ENCODE measurements at regions not wholly inside any gene's neighbourhood (a gene's known extent, or its start where the extent isn't known, plus 50 kb on each side); places are given as distances from the start of the nearest gene placed in this dataset.

DNA sequence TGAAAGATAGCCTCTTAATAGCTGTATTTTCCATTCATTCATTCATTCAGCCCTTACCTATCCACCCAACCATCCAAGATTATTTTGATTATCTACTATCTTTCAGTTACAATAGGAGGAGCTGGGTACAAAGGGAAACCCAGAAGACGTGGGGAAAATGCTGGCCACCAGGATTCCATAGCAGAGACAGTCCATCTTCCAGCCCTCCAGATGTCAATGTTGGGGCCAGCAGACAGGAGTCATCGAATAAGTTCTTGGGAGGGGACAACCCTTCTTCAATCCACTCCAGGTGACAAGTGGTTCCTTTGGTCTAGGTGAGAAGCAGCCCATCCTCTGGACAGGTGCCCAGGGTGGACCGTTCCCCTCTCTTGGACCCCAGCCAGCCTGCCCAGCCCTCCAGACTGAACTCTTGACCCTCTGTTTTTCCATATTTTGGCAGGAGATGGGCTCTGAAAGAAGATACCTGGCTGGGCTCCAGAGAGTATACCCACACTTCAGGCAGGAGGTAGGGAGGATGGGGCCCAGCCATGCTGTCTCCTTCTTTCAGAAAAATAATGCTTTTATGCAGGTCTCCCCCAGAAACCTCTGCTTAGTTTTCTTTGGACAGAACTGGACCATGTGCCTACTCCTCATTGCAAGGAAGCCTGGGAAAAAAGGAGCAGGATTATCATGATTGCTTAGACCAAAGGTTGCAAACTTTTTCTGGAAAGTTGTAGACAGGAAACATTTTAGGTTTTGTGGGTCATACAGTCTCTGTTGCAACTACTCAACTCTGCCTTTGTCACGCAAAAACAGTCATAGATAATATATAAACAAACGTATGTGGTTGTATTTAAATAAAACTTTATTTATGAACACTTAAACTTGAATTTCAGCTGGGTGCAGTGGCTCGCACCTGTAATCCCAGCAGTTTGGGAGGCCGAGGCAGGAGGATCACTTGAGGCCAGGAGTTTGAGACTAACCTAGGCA lies 95.5 kb upstream of the SMNDC1 start:
- no peaks in the 10 kb centered on the region for H3K36me3 ChIP-seq
- intact Hi-C loops (cut with DNase I), result loop anchor here in 1 of 10 donors (10.0 kb wide), 1 partner anchor 505 kb away; no protein-coding TSS in a partner anchor
- no peaks in the 10 kb centered on the region for H3K9me3 ChIP-seq
- TF ChIP-seq POLR2A (IDR thresholded peaks at IDR 0.05), result no peak
- TF ChIP-seq, protein P1, sequence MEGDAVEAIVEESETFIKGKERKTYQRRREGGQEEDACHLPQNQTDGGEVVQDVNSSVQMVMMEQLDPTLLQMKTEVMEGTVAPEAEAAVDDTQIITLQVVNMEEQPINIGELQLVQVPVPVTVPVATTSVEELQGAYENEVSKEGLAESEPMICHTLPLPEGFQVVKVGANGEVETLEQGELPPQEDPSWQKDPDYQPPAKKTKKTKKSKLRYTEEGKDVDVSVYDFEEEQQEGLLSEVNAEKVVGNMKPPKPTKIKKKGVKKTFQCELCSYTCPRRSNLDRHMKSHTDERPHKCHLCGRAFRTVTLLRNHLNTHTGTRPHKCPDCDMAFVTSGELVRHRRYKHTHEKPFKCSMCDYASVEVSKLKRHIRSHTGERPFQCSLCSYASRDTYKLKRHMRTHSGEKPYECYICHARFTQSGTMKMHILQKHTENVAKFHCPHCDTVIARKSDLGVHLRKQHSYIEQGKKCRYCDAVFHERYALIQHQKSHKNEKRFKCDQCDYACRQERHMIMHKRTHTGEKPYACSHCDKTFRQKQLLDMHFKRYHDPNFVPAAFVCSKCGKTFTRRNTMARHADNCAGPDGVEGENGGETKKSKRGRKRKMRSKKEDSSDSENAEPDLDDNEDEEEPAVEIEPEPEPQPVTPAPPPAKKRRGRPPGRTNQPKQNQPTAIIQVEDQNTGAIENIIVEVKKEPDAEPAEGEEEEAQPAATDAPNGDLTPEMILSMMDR (IDR thresholded peaks at IDR 0.05), result no peak
- DNase-seq, result no peak
- no peak overlapping the region for H3K4me3 ChIP-seq
- H3K27ac ChIP-seq, result peak overlapping the region in 1 of 12 donors; percentile 24
- WGBS, 4 donors, result 80 to 83% (median 81%) methylated on average over 7 of the region's 7 CpGs
- H3K27me3 ChIP-seq, result no peaks in the 10 kb centered on the region
- H3K4me1 ChIP-seq, result peaks cover 0 to 26% (median 9%) of the 10 kb centered on the region in 12 donors
- ATAC-seq, result no peak

DNA sequence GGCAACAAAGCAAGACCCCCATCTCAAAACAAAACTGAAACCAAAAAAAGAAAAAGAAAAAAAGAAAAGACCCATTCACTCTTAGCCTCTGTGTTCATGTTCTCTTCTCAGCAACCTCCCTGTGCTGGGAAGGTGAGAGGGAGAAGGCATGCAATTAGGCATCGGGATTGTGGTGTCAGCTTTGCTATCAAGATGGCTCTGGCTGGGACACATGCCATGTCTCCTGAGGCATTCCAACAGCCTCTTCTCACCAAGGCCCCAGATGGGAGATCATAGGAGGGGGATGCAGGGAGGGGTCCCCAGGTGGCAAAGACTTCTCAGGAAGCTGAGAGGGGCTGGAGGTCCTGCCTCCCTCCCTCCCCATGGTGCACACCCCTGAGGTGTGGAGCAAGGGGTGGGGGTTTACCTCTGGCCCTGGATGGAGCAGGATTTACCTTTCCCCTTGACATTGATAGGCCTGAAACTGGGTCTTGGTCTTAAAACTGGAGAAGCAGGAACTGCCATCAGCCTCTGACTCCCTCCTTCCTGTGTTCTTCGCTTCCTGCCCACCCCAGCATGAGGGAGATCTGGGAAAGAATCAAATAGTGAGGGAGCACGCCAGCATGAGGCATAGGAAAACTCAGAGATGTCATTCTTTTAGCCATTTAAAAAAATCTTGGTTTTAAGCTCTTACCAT lies 96.2 kb upstream of the DUSP5 start:
- ATAC-seq, result no peak
- intact Hi-C loops (cut with DNase I), result loop anchor here in 1 of 10 donors (10.0 kb wide), 1 partner anchor 503 kb away; no protein-coding TSS in a partner anchor
- no peak for TF ChIP-seq POLR2A (IDR thresholded peaks at IDR 0.05)
- TF ChIP-seq, protein P1 (IDR thresholded peaks at IDR 0.05), result no peak
- H3K4me1 ChIP-seq, result peaks cover 0 to 14% (median 5%) of the 10 kb centered on the region in 12 donors
- H3K4me3 ChIP-seq, result no peak overlapping the region
- no peaks in the 10 kb centered on the region for H3K36me3 ChIP-seq
- H3K27me3 ChIP-seq, result no peaks in the 10 kb centered on the region
- 61 to 70% (median 65%) methylated on average over 3 of the region's 3 CpGs for WGBS, 4 donors
- no peak overlapping the region for H3K27ac ChIP-seq
- no peaks in the 10 kb centered on the region for H3K9me3 ChIP-seq
- no peak for DNase-seq

DNA sequence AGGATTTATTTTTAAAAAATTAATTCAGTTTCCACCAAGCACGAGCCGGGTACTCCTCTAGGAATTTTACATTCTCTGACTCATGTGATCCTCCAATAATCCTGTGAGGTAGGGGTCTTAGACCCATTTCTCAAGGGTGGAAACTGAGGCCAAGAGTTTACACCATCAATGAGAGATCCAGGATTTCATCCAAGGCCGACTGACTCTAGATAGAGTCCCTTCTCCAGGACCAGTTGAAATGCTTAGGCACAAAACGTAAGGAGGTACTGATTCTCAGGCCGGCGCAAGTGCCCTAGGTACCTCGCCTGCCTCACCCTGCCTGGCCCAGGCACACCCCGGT lies 95.7 kb upstream of the DUSP5 start:
- no peaks in the 10 kb centered on the region for H3K9me3 ChIP-seq
- peaks cover 0 to 14% (median 5%) of the 10 kb centered on the region in 12 donors for H3K4me1 ChIP-seq
- H3K4me3 ChIP-seq, result no peak overlapping the region
- H3K27me3 ChIP-seq, result no peaks in the 10 kb centered on the region
- intact Hi-C loops (cut with DNase I), result loop anchor here in 1 of 10 donors (10.0 kb wide), 1 partner anchor 503 kb away; no protein-coding TSS in a partner anchor
- DNase-seq, result no peak
- ATAC-seq, result no peak
- no peaks in the 10 kb centered on the region for H3K36me3 ChIP-seq
- H3K27ac ChIP-seq, result no peak overlapping the region
- WGBS, 4 donors, result 88 to 94% (median 91%) methylated on average over 8 of the region's 8 CpGs
- no peak for TF ChIP-seq POLR2A (IDR thresholded peaks at IDR 0.05)
- TF ChIP-seq, protein P1 (IDR thresholded peaks at IDR 0.05), result no peak

DNA sequence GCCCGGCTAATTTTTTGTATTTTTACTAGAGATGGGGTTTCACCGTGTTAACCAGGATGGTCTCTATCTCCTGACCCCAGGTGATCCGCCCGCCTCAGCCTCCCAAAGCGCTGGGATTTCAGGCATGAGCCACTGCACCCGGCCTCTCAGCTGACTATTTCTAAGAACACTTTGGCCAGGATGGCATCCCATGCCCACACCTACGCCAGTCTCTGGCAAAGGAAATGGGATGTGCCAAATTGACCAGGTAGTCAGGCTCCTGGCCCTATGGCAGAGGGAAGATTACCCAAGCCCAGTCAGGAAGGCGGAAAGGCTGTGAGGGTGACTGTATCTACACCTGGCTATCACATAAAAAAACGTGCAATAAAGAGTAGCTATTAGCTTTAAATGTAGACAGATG lies 94.1 kb upstream of the DUSP5 start:
- TF ChIP-seq, protein P1 (IDR thresholded peaks at IDR 0.05), result no peak
- TF ChIP-seq POLR2A (IDR thresholded peaks at IDR 0.05), result no peak
- Histone ChIP-seq H3K4me1 (peaks cover 0 to 10% (median 5%) of the 10 kb centered on the region in 12 donors), H3K9me3 (no peaks in the 10 kb centered on the region), H3K27me3 (no peaks in the 10 kb centered on the region), H3K36me3 (no peaks in the 10 kb centered on the region), H3K4me3 (no peak overlapping the region), H3K27ac (no peak overlapping the region)
- 96 to 97% (median 97%) methylated on average over 9 of the region's 9 CpGs for WGBS, 4 donors
- ATAC-seq (no peak), DNase-seq (no peak)
- intact Hi-C loops (cut with DNase I), result loop anchor here in 1 of 10 donors (10.0 kb wide), 1 partner anchor 501 kb away; no protein-coding TSS in a partner anchor
